Epithelial cell of esophagus (primary cell): ENCODE measurements at regions not wholly inside any gene's neighbourhood (a gene's known extent, or its start where the extent isn't known, plus 50 kb on each side); places are given as distances from the start of the nearest gene placed in this dataset.
"Not testable (repeated sequence)": the region's sequence is repeated elsewhere in the genome, so short reads cannot be mapped to it uniquely, and the experiment has no call there.

Source experiments
- DNase-seq: peaks from one replicate; pipeline ENCODE4 v3.0.0; 2010; ENCODE audit warnings: low read depth
- H3K4me3 ChIP-seq: 2 replicates; pipeline ENCODE4 v1.5.1; 2011; ENCODE audit warnings: mild to moderate bottlenecking, low read length, control low read depth
- TF ChIP-seq, protein P1 (sequence below): IDR thresholded peaks from 2 replicates; pipeline ENCODE4 v1.5.1; 2011; ENCODE audit warnings: low read depth, mild to moderate bottlenecking, low read length, control low read depth, inconsistent platforms; ENCODE audit not compliant: insufficient read depth; ENCODE audit errors: missing control alignments

DNA sequence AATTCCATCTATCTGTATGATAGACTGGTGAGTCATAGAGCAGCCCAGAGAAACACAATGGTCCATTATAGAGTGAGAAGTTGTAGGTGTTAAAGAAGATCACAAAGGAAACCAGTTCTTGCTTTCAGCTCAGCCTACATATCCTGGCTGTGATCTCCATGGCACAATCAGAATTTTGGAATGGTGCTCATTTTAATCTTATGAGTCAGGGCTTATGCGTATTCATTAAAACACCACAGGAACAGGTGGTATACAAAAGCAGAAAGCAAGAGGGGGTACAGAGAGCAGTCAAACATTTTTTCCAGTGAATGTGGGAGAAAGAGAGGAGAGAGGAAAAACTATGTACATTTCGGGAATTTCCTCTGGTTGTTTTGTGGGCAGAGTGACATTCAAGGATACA lies 126.9 kb downstream of the MFAP3L start:
- TF ChIP-seq, protein P1, sequence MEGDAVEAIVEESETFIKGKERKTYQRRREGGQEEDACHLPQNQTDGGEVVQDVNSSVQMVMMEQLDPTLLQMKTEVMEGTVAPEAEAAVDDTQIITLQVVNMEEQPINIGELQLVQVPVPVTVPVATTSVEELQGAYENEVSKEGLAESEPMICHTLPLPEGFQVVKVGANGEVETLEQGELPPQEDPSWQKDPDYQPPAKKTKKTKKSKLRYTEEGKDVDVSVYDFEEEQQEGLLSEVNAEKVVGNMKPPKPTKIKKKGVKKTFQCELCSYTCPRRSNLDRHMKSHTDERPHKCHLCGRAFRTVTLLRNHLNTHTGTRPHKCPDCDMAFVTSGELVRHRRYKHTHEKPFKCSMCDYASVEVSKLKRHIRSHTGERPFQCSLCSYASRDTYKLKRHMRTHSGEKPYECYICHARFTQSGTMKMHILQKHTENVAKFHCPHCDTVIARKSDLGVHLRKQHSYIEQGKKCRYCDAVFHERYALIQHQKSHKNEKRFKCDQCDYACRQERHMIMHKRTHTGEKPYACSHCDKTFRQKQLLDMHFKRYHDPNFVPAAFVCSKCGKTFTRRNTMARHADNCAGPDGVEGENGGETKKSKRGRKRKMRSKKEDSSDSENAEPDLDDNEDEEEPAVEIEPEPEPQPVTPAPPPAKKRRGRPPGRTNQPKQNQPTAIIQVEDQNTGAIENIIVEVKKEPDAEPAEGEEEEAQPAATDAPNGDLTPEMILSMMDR: no peak
- peak; percentile 25 for DNase-seq
- no peak overlapping the region for H3K4me3 ChIP-seq

DNA sequence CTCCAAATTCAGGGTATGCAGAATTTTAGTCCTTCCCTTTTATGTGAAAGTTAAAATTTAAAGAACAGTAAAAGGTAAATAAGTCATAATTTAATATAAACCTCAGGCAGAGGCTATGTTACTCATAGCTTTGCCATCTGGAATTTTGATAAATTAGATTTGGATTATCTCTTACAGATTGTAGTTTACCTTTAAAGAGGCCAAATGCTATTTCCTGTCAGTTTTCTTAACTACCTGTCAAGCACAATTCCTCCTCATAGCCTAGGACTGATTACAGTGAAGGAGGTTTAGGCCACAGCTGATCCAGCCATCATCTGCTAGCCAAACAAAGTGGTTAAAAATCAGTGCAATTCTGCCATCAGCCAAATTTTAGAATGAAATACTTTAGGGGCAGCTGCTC lies 128.1 kb downstream of the MFAP3L start:
- H3K4me3 ChIP-seq: no peak overlapping the region
- TF ChIP-seq, protein P1: no peak
- no peak for DNase-seq

DNA sequence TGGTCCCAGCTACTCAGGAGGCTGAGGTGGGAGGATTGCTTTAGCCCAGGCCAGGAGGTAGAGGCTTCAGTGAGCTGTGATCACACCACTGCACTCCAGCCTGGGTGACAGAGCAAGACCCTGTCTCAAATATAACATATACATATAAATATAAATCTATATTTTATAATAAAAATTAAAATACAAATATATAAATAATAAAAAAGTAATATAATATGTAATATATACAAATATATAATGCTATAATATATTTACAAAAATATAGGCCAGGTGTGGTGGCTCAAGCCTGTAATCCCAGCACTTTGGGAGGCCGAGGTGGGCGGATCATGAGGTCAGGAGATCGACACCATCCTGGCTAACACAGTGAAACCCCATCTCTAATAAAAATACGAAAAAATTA lies 131.4 kb downstream of the MFAP3L start:
- not testable (repeated sequence) for H3K4me3 ChIP-seq, DNase-seq

DNA sequence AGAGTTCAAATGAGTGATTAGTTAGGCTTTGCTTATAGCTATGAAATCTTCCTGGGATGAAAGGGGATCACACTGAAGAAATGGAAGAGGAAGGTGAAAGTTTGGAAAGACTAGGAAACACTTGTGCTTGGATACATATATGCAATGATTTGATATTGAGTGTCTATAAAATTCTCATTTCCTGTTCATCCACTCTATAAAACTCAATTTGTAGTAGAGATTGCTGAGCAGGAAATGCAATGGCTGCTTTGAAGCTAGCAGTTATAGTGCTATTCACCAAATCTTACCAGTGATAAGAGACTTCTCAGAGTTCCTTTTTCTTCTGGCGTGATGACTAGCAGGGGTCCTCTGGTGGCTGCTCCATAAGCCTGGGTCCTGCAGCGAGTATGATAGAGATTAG lies 128.1 kb upstream of the HPF1 start:
- no peak overlapping the region for H3K4me3 ChIP-seq
- DNase-seq: no peak
- TF ChIP-seq, protein P1: no peak

DNA sequence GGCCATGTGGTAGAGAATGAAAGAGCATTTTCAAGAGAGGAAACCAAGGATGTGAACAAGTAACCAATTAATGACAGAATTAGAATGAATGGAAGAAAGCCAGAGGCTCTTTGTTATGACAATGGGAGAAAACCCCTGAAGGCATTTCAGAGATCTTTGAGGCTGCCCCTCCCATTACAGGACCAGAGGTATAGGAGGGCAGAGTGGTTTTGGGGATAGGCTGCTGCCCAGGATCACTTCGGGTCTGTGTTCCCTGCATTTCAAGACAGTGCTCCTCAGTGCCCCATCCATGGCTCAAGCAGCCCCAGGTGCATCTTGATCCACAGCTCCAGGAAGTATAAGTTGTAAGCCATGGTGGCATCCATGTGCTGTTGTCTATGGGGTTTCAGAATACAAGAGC lies 124.0 kb upstream of the HPF1 start:
- DNase-seq: no peak
- TF ChIP-seq, protein P1: no peak
- H3K4me3 ChIP-seq: no peak overlapping the region

DNA sequence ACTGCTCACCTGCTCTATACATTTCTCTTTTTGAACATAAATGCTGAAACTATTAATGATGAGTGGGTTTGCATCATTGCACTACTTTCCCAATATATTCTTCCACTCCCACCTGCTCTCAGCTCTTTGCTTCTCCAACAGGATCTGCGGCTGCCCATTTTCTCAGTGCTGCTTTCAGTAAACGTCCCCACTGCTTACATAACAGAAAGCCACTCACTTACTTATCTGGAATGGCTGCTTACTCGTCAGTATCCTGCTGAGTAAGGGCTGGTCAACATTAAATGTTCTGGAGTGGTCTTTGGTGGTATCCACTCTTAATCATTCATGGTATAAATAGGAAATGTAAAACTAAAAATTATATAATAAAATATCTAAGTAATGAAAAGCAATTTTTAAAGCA lies 112.8 kb upstream of the HPF1 start:
- TF ChIP-seq, protein P1: no peak
- DNase-seq: no peak
- H3K4me3 ChIP-seq: no peak overlapping the region

DNA sequence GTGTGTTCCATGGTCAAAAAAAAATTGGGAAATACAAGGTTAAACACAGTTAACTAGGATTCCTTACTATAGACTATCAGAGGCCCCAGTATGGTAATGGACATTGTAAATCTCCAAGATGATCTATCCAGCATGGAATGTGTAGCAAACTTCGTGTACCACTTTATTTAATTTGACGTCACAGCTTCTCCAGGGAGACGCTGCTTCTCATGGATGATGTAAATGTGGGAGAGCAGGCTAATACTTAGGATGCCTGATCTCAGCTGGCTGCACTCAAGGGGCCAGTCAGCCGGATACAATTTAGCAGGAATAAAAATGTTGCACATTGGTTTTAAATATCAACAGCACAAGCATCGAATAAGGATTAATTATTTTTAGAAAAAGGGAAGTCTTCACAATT lies 111.7 kb upstream of the HPF1 start:
- TF ChIP-seq, protein P1: no peak
- no peak for DNase-seq

DNA sequence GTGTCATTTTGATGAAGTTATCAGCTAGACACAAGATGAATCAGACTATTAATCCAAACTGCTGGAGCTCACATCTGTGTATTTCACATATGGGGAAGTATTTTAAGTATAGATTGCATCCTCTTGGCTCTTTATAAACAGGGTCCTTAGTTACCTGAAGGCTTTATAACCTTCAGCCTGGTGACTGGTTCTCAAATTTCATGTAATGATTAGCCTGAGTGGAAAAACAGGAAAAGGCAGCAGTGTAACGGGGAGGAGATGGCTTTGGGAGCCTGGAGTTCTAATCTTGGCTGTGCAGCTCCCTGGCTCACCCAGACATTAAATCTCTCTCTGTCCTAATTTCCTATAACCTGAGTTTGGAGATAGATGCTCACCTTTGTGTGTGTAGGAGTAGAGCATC lies 103.8 kb upstream of the HPF1 start:
- H3K4me3 ChIP-seq: no peak overlapping the region
- TF ChIP-seq, protein P1: no peak
- DNase-seq: no peak

More for the DNA sequence above, 111.7 kb upstream of the HPF1 start:
- H3K4me3 ChIP-seq: no peak overlapping the region
